GM23338 (cell line): ENCODE measurements at regions not wholly inside any gene's neighbourhood (a gene's known extent, or its start where the extent isn't known, plus 50 kb on each side); places are given as distances from the start of the nearest gene placed in this dataset.

Experiments
- ATAC-seq: fragments of 200-7000 bp; cut with Tn5 transposase; 3 replicates; pipeline ENCODE4 v1.9.1; 2020
- DNase-seq: peaks from one replicate; pipeline ENCODE4 v3.0.0-alpha.2; 2015; ENCODE audit warnings: low spot score
- H2AFZ ChIP-seq: fragments of 200-600 bp; sonication (generic); 2 replicates; pipeline ENCODE4 v1.8.0; 2016; ENCODE audit warnings: antibody characterized with exemption, mild to moderate bottlenecking, moderate library complexity
- H3F3A ChIP-seq: fragments of 200-600 bp; sonication (generic); replicated peaks from 2 replicates; pipeline ENCODE4 v1.8.0; 2017; ENCODE audit warnings: antibody characterized with exemption, mixed run types, low read depth
- H3K27ac ChIP-seq: fragments of 200-600 bp; sonication (generic); 2 replicates; pipeline ENCODE4 v1.6.1; 2016; ENCODE audit warnings: low read depth
- H3K27me3 ChIP-seq: fragments of 200-600 bp; sonication (generic); 2 replicates; pipeline ENCODE4 v1.8.0; 2016; ENCODE audit warnings: mild to moderate bottlenecking, mixed run types, moderate library complexity; ENCODE audit not compliant: insufficient read depth
- H3K36me3 ChIP-seq: fragments of 200-600 bp; sonication (generic); 2 replicates; pipeline ENCODE4 v1.8.0; 2016; ENCODE audit warnings: mild to moderate bottlenecking; ENCODE audit not compliant: insufficient read depth
- H3K4me1 ChIP-seq: fragments of 200-600 bp; sonication (generic); 2 replicates; pipeline ENCODE4 v1.8.0; 2016; ENCODE audit warnings: mild to moderate bottlenecking, moderate library complexity; ENCODE audit not compliant: insufficient read depth
- H3K4me2 ChIP-seq: fragments of 200-600 bp; sonication (generic); 2 replicates; pipeline ENCODE4 v1.7.1; 2017; ENCODE audit warnings: mixed run types
- H3K4me3 ChIP-seq: fragments of 200-600 bp; sonication (generic); 2 replicates; pipeline ENCODE4 v1.6.1; 2016; ENCODE audit warnings: mixed run types
- H3K79me2 ChIP-seq: fragments of 200-600 bp; sonication (generic); replicated peaks from 2 replicates; pipeline ENCODE4 v1.8.0; 2017; ENCODE audit warnings: mild to moderate bottlenecking; ENCODE audit not compliant: insufficient read depth
- H3K9me2 ChIP-seq: fragments of 200-600 bp; sonication (generic); 2 replicates; pipeline ENCODE4 v1.8.0; 2017; ENCODE audit not compliant: insufficient read depth
- H4K20me1 ChIP-seq: fragments of 200-600 bp; sonication (generic); replicated peaks from 2 replicates; pipeline ENCODE4 v1.8.0; 2017; ENCODE audit warnings: mild to moderate bottlenecking; ENCODE audit not compliant: insufficient read depth
- H3K27ac Mint-ChIP-seq: 2 replicates; pipeline ENCODE4 v1.8.0; 2020; ENCODE audit warnings: inconsistent platforms, mild to moderate bottlenecking, moderate library complexity, mixed read lengths
- H3K27me3 Mint-ChIP-seq: 3 replicates; pipeline ENCODE4 v1.8.0; 2022; ENCODE audit warnings: low read depth, mild to moderate bottlenecking, moderate library complexity, mixed read lengths, inconsistent platforms; ENCODE audit not compliant: insufficient read depth, poor library complexity
- H3K36me3 Mint-ChIP-seq: 3 replicates; pipeline ENCODE4 v1.8.0; 2021; ENCODE audit warnings: low read depth, mild to moderate bottlenecking, inconsistent platforms, moderate library complexity, mixed read lengths
- H3K4me1 Mint-ChIP-seq: 3 replicates; pipeline ENCODE4 v1.8.0; 2020; ENCODE audit warnings: mild to moderate bottlenecking, inconsistent platforms, mixed read lengths
- H3K4me3 Mint-ChIP-seq: 3 replicates; pipeline ENCODE4 v1.8.0; 2021; ENCODE audit warnings: moderate library complexity, mild to moderate bottlenecking, inconsistent platforms, mixed read lengths
- H3K9me3 Mint-ChIP-seq: 3 replicates; pipeline ENCODE4 v1.8.0; 2020; ENCODE audit warnings: moderate library complexity, mild to moderate bottlenecking, inconsistent platforms, mixed read lengths
- EZH2 ChIP-seq: fragments of 200-600 bp; sonication (generic); IDR thresholded peaks from one replicate; pipeline ENCODE4 v1.8.0; 2017; ENCODE audit warnings: antibody characterized with exemption, mild to moderate bottlenecking, low read depth; ENCODE audit not compliant: unreplicated experiment
- EZH2phosphoT487 ChIP-seq: fragments of 200-600 bp; sonication (generic); IDR thresholded peaks from one replicate; pipeline ENCODE4 v1.8.1; 2018; ENCODE audit warnings: antibody characterized with exemption; ENCODE audit not compliant: unreplicated experiment
- JUNB ChIP-seq: IDR thresholded peaks from one replicate; pipeline ENCODE4 v1.6.1; 2016; ENCODE audit warnings: antibody characterized with exemption; ENCODE audit not compliant: unreplicated experiment
- NANOG ChIP-seq: IDR thresholded peaks from 2 replicates; pipeline ENCODE4 v1.6.1; 2016; ENCODE audit warnings: antibody characterized with exemption, borderline replicate concordance
- POLR2AphosphoS5 ChIP-seq: IDR thresholded peaks from 2 replicates; pipeline ENCODE4 v1.6.1; 2016; ENCODE audit warnings: antibody characterized with exemption, low read depth
- STAT1 ChIP-seq: IDR thresholded peaks from one replicate; pipeline ENCODE4 v1.6.1; 2016; ENCODE audit warnings: antibody characterized with exemption; ENCODE audit not compliant: unreplicated experiment
- ZNF114 ChIP-seq: fragments of 250-450 bp; sonication (Bioruptor Pico); IDR thresholded peaks from 2 replicates; pipeline ENCODE4 v1.5.0; 2020; ENCODE audit warnings: mild to moderate bottlenecking, moderate library complexity
- ZNF331 ChIP-seq: fragments of 250-450 bp; sonication (Bioruptor Pico); IDR thresholded peaks from 2 replicates; pipeline ENCODE4 v1.5.0; 2020; ENCODE audit warnings: low read depth, mild to moderate bottlenecking, moderate library complexity
- TF ChIP-seq, protein P1 (sequence below): IDR thresholded peaks from 2 replicates; pipeline ENCODE4 v1.6.1; 2016; ENCODE audit warnings: antibody characterized with exemption
- TF ChIP-seq, protein P2 (sequence below): IDR thresholded peaks from one replicate; pipeline ENCODE4 v1.6.1; 2018; ENCODE audit warnings: antibody characterized with exemption; ENCODE audit not compliant: unreplicated experiment
- TF ChIP-seq, protein P3 (sequence below): fragments of 250-450 bp; sonication (Bioruptor Pico); IDR thresholded peaks from 2 replicates; pipeline ENCODE4 v1.5.0; 2020; ENCODE audit warnings: mild to moderate bottlenecking, moderate library complexity
- TF ChIP-seq, protein P4 (sequence below), 2 experiments: fragments of 200-600 bp in 1 of 2; sonication (generic) in 1 of 2; conservative IDR thresholded peaks; 2 replicates each; pipeline versions ENCODE4 v1.5.1 to v1.6.1; 2016 to 2017; ENCODE audit warnings: antibody characterized with exemption in 2 of 2, low read depth in 2 of 2, mild to moderate bottlenecking in 2 of 2, moderate library complexity in 1 of 2

DNA sequence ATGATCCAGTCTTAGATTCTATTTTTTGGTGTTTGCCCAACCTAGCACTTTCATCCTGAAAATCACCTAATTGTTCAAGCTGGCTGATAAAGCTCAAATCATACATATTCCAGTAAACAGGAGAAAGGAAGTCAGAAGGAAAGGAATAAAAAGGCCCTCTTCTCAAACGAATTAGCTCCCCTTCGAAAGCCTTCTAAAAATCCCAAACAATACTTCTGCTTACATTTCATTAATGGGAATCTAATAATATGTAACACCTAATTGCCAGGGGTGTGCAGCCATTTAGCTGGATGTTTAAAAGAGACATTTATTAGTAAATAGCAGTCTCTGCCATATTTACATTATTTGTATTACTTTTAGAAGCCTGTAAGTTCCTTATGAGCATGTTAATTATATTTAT, 302.9 kb upstream of the TCF21 start (continued):
- TF ChIP-seq NANOG (no peak), POLR2AphosphoS5 (no peak), JUNB (no peak), ZNF331 (CRISPR knock-in tag) (no peak), STAT1 (no peak), EZH2 (no peak)
- TF ChIP-seq, protein P1, sequence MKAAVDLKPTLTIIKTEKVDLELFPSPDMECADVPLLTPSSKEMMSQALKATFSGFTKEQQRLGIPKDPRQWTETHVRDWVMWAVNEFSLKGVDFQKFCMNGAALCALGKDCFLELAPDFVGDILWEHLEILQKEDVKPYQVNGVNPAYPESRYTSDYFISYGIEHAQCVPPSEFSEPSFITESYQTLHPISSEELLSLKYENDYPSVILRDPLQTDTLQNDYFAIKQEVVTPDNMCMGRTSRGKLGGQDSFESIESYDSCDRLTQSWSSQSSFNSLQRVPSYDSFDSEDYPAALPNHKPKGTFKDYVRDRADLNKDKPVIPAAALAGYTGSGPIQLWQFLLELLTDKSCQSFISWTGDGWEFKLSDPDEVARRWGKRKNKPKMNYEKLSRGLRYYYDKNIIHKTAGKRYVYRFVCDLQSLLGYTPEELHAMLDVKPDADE: no peak

DNA sequence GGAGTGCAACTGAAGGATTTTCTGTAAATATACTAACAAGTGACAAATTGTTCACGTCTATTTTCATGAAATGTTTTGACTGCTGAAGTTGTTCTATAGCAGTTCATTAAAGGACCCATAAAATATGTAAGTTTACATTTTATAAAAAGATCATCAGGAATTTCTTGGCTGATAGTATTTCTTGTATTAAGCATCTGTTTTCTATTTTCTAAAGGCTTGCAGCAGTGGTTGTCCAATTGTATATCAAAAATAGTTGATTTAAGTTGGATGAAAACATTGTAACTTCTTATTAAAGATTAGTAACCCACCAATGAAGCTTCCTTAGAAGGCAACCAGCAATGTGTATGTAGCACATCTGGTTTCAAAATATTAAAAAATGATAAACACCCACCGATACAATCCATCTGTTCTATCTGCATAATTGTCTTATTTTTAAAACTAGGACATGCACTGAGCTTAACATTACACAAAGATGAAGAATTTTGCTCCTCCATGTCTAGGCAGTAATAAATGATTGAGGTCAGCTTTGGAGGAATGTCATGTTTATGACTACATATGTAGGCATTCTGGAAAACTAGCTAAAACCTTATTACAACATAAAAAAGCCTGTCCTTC, 301.3 kb upstream of the TCF21 start:
- Histone ChIP-seq H3K4me2 (no peak overlapping the region), H4K20me1 (no peaks in the 10 kb centered on the region), H3K27me3 (no peaks in the 10 kb centered on the region), H3F3A (no peaks in the 10 kb centered on the region), H3K27ac (no peak overlapping the region), H3K4me3 (no peak overlapping the region), H3K79me2 (no peaks in the 10 kb centered on the region), H2AFZ (no peak overlapping the region), H3K4me1 (no peaks in the 10 kb centered on the region), H3K9me2 (no peaks in the 10 kb centered on the region), H3K36me3 (no peaks in the 10 kb centered on the region)
- H3K9me3 Mint-ChIP-seq: no peaks in the 10 kb centered on the region
- H3K27ac Mint-ChIP-seq: no peak overlapping the region
- DNase-seq (no peak), ATAC-seq (no peak)
- no peaks in the 10 kb centered on the region for H3K27me3 Mint-ChIP-seq
- peaks cover 7% of the 10 kb centered on the region for H3K4me1 Mint-ChIP-seq
- H3K36me3 Mint-ChIP-seq: no peaks in the 10 kb centered on the region
- H3K4me3 Mint-ChIP-seq: no peak overlapping the region
- TF ChIP-seq ZNF114 (CRISPR knock-in tag): no peak
- TF ChIP-seq, protein P2, sequence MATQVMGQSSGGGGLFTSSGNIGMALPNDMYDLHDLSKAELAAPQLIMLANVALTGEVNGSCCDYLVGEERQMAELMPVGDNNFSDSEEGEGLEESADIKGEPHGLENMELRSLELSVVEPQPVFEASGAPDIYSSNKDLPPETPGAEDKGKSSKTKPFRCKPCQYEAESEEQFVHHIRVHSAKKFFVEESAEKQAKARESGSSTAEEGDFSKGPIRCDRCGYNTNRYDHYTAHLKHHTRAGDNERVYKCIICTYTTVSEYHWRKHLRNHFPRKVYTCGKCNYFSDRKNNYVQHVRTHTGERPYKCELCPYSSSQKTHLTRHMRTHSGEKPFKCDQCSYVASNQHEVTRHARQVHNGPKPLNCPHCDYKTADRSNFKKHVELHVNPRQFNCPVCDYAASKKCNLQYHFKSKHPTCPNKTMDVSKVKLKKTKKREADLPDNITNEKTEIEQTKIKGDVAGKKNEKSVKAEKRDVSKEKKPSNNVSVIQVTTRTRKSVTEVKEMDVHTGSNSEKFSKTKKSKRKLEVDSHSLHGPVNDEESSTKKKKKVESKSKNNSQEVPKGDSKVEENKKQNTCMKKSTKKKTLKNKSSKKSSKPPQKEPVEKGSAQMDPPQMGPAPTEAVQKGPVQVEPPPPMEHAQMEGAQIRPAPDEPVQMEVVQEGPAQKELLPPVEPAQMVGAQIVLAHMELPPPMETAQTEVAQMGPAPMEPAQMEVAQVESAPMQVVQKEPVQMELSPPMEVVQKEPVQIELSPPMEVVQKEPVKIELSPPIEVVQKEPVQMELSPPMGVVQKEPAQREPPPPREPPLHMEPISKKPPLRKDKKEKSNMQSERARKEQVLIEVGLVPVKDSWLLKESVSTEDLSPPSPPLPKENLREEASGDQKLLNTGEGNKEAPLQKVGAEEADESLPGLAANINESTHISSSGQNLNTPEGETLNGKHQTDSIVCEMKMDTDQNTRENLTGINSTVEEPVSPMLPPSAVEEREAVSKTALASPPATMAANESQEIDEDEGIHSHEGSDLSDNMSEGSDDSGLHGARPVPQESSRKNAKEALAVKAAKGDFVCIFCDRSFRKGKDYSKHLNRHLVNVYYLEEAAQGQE: no peak
- no peak for TF ChIP-seq ZNF331 (CRISPR knock-in tag)
- TF ChIP-seq EZH2phosphoT487: no peak
- TF ChIP-seq, protein P3, sequence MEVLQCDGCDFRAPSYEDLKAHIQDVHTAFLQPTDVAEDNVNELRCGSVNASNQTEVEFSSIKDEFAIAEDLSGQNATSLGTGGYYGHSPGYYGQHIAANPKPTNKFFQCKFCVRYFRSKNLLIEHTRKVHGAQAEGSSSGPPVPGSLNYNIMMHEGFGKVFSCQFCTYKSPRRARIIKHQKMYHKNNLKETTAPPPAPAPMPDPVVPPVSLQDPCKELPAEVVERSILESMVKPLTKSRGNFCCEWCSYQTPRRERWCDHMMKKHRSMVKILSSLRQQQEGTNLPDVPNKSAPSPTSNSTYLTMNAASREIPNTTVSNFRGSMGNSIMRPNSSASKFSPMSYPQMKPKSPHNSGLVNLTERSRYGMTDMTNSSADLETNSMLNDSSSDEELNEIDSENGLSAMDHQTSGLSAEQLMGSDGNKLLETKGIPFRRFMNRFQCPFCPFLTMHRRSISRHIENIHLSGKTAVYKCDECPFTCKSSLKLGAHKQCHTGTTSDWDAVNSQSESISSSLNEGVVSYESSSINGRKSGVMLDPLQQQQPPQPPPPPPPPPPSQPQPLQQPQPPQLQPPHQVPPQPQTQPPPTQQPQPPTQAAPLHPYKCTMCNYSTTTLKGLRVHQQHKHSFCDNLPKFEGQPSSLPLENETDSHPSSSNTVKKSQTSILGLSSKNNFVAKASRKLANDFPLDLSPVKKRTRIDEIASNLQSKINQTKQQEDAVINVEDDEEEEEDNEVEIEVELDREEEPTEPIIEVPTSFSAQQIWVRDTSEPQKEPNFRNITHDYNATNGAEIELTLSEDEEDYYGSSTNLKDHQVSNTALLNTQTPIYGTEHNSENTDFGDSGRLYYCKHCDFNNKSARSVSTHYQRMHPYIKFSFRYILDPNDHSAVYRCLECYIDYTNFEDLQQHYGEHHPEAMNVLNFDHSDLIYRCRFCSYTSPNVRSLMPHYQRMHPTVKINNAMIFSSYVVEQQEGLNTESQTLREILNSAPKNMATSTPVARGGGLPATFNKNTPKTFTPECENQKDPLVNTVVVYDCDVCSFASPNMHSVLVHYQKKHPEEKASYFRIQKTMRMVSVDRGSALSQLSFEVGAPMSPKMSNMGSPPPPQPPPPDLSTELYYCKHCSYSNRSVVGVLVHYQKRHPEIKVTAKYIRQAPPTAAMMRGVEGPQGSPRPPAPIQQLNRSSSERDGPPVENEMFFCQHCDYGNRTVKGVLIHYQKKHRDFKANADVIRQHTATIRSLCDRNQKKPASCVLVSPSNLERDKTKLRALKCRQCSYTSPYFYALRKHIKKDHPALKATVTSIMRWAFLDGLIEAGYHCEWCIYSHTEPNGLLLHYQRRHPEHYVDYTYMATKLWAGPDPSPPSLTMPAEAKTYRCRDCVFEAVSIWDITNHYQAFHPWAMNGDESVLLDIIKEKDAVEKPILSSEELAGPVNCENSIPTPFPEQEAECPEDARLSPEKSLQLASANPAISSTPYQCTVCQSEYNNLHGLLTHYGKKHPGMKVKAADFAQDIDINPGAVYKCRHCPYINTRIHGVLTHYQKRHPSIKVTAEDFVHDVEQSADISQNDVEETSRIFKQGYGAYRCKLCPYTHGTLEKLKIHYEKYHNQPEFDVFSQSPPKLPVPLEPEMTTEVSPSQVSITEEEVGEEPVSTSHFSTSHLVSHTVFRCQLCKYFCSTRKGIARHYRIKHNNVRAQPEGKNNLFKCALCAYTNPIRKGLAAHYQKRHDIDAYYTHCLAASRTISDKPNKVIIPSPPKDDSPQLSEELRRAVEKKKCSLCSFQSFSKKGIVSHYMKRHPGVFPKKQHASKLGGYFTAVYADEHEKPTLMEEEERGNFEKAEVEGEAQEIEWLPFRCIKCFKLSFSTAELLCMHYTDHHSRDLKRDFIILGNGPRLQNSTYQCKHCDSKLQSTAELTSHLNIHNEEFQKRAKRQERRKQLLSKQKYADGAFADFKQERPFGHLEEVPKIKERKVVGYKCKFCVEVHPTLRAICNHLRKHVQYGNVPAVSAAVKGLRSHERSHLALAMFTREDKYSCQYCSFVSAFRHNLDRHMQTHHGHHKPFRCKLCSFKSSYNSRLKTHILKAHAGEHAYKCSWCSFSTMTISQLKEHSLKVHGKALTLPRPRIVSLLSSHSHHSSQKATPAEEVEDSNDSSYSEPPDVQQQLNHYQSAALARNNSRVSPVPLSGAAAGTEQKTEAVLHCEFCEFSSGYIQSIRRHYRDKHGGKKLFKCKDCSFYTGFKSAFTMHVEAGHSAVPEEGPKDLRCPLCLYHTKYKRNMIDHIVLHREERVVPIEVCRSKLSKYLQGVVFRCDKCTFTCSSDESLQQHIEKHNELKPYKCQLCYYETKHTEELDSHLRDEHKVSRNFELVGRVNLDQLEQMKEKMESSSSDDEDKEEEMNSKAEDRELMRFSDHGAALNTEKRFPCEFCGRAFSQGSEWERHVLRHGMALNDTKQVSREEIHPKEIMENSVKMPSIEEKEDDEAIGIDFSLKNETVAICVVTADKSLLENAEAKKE (CRISPR knock-in tag): no peak
- no peak for TF ChIP-seq STAT1
- TF ChIP-seq EZH2: no peak
- TF ChIP-seq, protein P4, sequence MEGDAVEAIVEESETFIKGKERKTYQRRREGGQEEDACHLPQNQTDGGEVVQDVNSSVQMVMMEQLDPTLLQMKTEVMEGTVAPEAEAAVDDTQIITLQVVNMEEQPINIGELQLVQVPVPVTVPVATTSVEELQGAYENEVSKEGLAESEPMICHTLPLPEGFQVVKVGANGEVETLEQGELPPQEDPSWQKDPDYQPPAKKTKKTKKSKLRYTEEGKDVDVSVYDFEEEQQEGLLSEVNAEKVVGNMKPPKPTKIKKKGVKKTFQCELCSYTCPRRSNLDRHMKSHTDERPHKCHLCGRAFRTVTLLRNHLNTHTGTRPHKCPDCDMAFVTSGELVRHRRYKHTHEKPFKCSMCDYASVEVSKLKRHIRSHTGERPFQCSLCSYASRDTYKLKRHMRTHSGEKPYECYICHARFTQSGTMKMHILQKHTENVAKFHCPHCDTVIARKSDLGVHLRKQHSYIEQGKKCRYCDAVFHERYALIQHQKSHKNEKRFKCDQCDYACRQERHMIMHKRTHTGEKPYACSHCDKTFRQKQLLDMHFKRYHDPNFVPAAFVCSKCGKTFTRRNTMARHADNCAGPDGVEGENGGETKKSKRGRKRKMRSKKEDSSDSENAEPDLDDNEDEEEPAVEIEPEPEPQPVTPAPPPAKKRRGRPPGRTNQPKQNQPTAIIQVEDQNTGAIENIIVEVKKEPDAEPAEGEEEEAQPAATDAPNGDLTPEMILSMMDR (conservative IDR thresholded peaks at IDR 0.05; ENCODE audit: low read depth in 2 of 2): no peak
- TF ChIP-seq NANOG: no peak
- TF ChIP-seq JUNB: no peak
- TF ChIP-seq POLR2AphosphoS5: no peak
